Activated CD4-positive, alpha-beta T cell treated with anti-CD3 and anti-CD28 coated beads for 4 hours (primary cell): ENCODE measurements at regions not wholly inside any gene's neighbourhood (a gene's known extent, or its start where the extent isn't known, plus 50 kb on each side); places are given as distances from the start of the nearest gene placed in this dataset.

Experiments
- DNase-seq, 2 donors: peaks; one replicate each; pipeline ENCODE4 v3.0.0-alpha.2; 2020

- DNase-seq = no peak
Observed at GRCh38 chr6:56407883-56408410, 160.6 kb upstream of the COL21A1 start.

GRCh38 chr6:56406276-56407269 is 159.2 kb upstream of the COL21A1 start:
- DNase-seq = no peak

GRCh38 chr6:56404599-56404998 is 157.2 kb upstream of the COL21A1 start:
- DNase-seq = no peak

- no peak for DNase-seq
Observed at GRCh38 chr6:56403745-56404144, 156.4 kb upstream of the COL21A1 start.

GRCh38 chr6:56401477-56402070 is 154.2 kb upstream of the COL21A1 start:
- no peak for DNase-seq

- no peak for DNase-seq
Observed at GRCh38 chr6:56400273-56400672, 152.9 kb upstream of the COL21A1 start.

- DNase-seq = no peak
Observed at GRCh38 chr6:56399672-56400263, 152.4 kb upstream of the COL21A1 start.

GRCh38 chr6:56399250-56399671 is 151.9 kb upstream of the COL21A1 start:
- DNase-seq = no peak

- no peak for DNase-seq
Observed at GRCh38 chr6:56396435-56396834, 149.1 kb upstream of the COL21A1 start.

- no peak for DNase-seq
Observed at GRCh38 chr6:56393615-56394612, 146.5 kb upstream of the COL21A1 start.

GRCh38 chr6:56388415-56388755 is 141.0 kb upstream of the COL21A1 start:
- DNase-seq = no peak

GRCh38 chr6:56387621-56388414 is 140.4 kb upstream of the COL21A1 start:
- DNase-seq = no peak

- no peak for DNase-seq
Observed at GRCh38 chr6:56386717-56387116, 139.3 kb upstream of the COL21A1 start.

GRCh38 chr6:56385981-56386593 is 138.7 kb upstream of the COL21A1 start:
- no peak for DNase-seq

- DNase-seq = no peak
Observed at GRCh38 chr6:56383160-56383559, 135.8 kb upstream of the COL21A1 start.

GRCh38 chr6:56382416-56382940 is 135.1 kb upstream of the COL21A1 start:
- no peak for DNase-seq

GRCh38 chr6:56381801-56382251 is 134.4 kb upstream of the COL21A1 start:
- no peak for DNase-seq

- no peak for DNase-seq
Observed at GRCh38 chr6:56380476-56380875, 133.1 kb upstream of the COL21A1 start.

- DNase-seq = no peak
Observed at GRCh38 chr6:56378966-56379585, 131.7 kb upstream of the COL21A1 start.

GRCh38 chr6:56378507-56378906 is 131.1 kb upstream of the COL21A1 start:
- DNase-seq = no peak
